Activated naive CD8-positive, alpha-beta T cell (primary cell): ENCODE measurements at regions not wholly inside any gene's neighbourhood (a gene's known extent, or its start where the extent isn't known, plus 50 kb on each side); places are given as distances from the start of the nearest gene placed in this dataset.
A peak's percentile ranks its signal among the peaks of the same experiment; 100 is the strongest.

Source experiments
- H3K27ac Mint-ChIP-seq: one replicate; pipeline ENCODE4 v1.8.0; 2021; ENCODE audit warnings: mixed read lengths
- H3K27me3 Mint-ChIP-seq: one replicate; pipeline ENCODE4 v1.8.0; 2021; ENCODE audit warnings: mixed read lengths
- H3K36me3 Mint-ChIP-seq: one replicate; pipeline ENCODE4 v1.8.0; 2021; ENCODE audit warnings: mixed read lengths
- H3K4me1 Mint-ChIP-seq: one replicate; pipeline ENCODE4 v1.8.0; 2021; ENCODE audit warnings: low read depth, mixed read lengths
- H3K4me3 Mint-ChIP-seq: one replicate; pipeline ENCODE4 v1.8.0; 2021; ENCODE audit warnings: mild to moderate bottlenecking, mixed read lengths
- H3K9me3 Mint-ChIP-seq: one replicate; pipeline ENCODE4 v1.8.0; 2021; ENCODE audit warnings: low read depth, mixed read lengths

DNA sequence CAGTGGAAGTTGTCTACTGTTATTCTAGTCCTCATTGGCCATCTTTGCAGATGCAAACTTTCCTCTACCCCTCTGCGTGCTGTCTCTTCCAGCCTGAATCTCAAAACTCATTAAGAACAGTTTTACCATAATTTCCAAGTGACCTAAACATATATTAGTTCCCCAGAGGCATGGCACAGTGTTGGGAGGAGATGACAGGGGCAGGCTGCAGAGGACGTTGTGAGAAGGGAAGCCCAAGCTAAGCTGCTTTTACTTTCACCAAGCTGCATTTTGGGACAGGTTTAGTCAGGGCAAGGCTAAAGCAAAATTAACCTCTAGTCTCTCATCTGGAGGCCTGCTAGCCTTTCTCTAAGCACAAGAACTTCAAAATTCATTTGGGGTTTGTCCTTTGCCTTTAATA, 318.6 kb upstream of the SATB1 start:
- H3K4me3 Mint-ChIP-seq: peak overlapping the region; percentile 63
- H3K36me3 Mint-ChIP-seq: peaks cover 3% of the 10 kb centered on the region
- peak overlapping the region; percentile 96 for H3K27ac Mint-ChIP-seq
- H3K27me3 Mint-ChIP-seq: no peaks in the 10 kb centered on the region
- H3K4me1 Mint-ChIP-seq: peaks cover 72% of the 10 kb centered on the region
- no peaks in the 10 kb centered on the region for H3K9me3 Mint-ChIP-seq

DNA sequence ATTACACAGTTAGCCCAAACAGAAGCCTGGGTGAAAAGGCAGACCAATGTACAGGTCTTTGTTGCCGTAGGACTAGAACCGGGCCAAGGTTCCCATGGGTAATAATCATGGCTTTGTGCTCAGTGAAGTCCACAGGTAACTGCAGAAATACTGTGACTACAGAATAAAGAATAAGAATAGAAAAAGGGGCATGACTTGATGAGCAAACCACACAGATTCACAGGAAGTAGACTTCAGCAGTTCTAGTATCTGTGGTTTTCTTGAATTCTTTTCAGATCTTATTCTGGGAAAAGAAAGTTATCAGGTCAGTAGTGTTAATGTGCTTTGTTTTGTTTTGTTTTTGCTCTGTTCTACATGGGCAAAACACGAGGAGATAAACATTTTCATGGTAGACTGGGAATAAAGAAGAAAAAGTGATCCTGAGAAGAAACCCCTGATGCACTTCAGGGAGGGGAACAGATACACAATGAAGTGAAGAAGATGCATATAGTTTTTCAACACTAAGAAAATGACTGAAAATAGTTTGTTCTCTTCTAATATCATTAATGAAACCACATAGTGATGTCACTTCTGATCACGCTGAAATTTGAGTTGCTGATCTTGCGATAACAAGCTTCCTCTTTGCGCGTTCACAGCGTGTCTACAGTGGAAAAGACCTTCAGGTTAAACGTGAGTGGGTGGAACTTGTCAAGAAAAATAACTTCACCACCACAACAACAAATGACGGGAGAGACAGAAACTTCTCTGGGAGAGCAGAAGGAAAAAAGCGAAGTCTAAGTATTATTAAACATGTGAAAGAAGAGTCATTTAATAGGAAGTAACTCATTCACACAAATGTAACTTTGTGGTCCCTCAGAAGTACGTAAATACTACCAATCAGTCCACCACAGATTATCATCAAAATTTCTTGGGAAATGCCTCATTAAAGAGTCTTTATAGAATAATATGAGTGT, 315.8 kb upstream of the SATB1 start:
- peaks cover 9% of the 10 kb centered on the region for H3K36me3 Mint-ChIP-seq
- peak overlapping the region; percentile 85 for H3K4me3 Mint-ChIP-seq
- H3K9me3 Mint-ChIP-seq: no peaks in the 10 kb centered on the region
- H3K4me1 Mint-ChIP-seq: peaks cover 83% of the 10 kb centered on the region
- H3K27me3 Mint-ChIP-seq: no peaks in the 10 kb centered on the region
- H3K27ac Mint-ChIP-seq: peak overlapping the region; percentile 97

DNA sequence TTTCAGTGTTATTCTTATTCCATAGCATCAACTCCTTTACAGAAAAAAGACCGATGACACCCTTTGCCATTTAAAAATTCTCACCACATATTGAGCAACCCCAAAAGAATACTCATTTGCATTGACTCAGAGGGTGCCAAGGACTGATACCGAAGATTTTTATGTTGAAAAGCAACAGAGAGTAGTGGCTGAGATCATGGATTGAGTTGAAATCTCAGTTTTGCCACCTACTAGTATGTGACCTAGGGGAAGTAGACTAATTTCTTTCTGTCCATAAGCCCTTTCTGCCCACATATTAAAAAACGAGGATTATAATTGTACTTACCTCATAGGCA, 313.9 kb upstream of the SATB1 start:
- H3K27me3 Mint-ChIP-seq: no peaks in the 10 kb centered on the region
- H3K36me3 Mint-ChIP-seq: peaks cover 6% of the 10 kb centered on the region
- H3K4me3 Mint-ChIP-seq: peak overlapping the region; percentile 67
- H3K9me3 Mint-ChIP-seq: no peaks in the 10 kb centered on the region
- peaks cover 69% of the 10 kb centered on the region for H3K4me1 Mint-ChIP-seq
- peak overlapping the region; percentile 97 for H3K27ac Mint-ChIP-seq

DNA sequence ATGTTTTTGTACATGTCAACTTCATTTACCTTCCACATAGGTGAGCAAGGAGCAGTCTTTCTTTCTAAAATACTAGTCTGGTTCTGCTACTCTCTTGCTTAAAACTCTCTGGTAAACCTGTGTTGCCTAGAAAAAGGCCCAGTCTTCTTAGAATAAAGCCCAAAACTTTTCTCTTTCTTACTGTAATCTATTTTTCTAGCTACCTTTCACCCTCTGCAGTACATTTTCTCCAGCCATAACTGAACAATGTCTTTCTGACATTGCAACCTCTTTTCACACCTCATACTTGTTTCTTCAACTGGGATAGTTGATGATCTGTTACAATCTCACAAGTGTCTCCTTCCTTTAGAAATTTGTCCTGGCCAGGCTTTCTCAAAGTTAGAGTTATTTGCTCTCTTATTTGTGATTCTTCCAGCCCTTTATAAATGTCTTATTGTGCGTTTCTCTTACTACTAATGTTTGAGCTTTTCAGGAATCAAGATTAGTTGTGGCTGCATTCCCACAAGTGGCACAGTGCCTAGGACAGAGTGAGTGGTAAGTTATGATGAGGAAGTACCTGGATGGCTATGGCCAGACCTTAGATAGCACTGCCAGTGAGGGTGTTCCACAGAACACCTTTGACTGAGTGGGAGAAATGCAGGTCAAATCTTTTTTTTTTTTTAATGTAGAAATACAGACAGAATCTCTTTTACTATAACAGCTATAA, 313.4 kb upstream of the SATB1 start:
- H3K27me3 Mint-ChIP-seq: no peaks in the 10 kb centered on the region
- peaks cover 6% of the 10 kb centered on the region for H3K36me3 Mint-ChIP-seq
- peak overlapping the region; percentile 95 for H3K27ac Mint-ChIP-seq
- H3K9me3 Mint-ChIP-seq: no peaks in the 10 kb centered on the region
- peak overlapping the region; percentile 67 for H3K4me3 Mint-ChIP-seq
- peaks cover 63% of the 10 kb centered on the region for H3K4me1 Mint-ChIP-seq

DNA sequence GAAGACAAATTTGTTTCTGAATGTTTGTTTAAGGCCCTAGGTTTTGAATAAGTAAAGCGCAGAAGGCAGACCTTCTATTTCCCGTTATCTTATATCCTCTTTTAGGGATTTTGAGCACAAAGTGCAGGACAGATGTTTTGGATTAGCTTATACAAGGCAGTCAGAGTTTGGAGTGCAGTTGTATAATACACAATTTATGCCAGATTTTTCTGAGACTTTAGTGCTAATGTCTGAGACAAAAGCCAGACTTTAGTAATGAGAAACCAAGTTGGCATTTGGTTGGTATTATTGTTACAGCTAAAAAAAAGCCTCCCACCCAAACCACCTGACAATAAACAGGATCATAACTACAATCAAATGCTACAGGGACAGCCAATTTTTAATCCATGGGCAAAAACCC, 309.9 kb upstream of the SATB1 start:
- no peak overlapping the region for H3K4me3 Mint-ChIP-seq
- H3K27ac Mint-ChIP-seq: no peak overlapping the region
- peaks cover 55% of the 10 kb centered on the region for H3K4me1 Mint-ChIP-seq
- no peaks in the 10 kb centered on the region for H3K27me3 Mint-ChIP-seq
- no peaks in the 10 kb centered on the region for H3K9me3 Mint-ChIP-seq
- peaks cover 6% of the 10 kb centered on the region for H3K36me3 Mint-ChIP-seq

DNA sequence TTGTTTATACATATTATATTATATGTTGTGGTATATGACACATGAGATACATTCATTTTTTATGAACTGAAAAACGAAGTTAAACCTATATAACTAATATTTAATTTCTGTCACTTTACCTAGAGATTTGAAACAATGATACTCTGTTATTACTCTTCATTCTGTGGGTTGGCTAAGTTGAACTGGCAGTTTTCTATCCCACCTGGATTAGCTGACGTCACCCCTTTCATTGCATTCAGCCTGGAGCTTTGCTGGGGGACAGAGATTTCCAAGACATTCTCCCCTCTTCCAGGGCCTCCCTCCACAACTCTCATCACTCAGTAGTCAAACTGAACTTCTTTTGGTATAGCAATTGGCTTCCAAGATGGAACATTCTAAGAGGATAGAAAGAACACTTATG, 309.2 kb upstream of the SATB1 start:
- Mint-ChIP-seq H3K27ac (no peak overlapping the region), H3K4me1 (peaks cover 49% of the 10 kb centered on the region), H3K27me3 (no peaks in the 10 kb centered on the region), H3K36me3 (peaks cover 6% of the 10 kb centered on the region), H3K9me3 (no peaks in the 10 kb centered on the region), H3K4me3 (no peak overlapping the region)

DNA sequence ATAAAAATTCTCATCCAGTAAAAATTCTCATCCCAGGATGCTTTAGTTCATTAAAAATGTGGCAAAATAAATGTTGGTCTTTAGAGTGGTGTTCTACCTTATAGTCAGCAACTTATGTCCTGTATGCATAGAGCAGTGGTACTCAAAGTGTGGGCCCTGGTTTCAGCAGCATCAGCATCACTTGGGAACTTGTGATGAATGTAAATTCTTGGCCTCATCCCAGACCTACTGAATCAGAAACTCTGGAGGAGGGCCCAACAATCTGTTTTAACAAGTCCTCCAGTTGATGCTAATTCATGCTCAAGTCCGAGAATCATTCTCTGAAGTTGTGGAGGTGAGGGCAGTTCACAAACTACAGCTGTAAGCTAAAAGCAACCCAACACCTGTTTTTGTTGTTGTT, 307.3 kb upstream of the SATB1 start:
- Mint-ChIP-seq H3K27ac (no peak overlapping the region), H3K4me3 (no peak overlapping the region), H3K9me3 (no peaks in the 10 kb centered on the region), H3K4me1 (peaks cover 46% of the 10 kb centered on the region), H3K27me3 (no peaks in the 10 kb centered on the region), H3K36me3 (peaks cover 3% of the 10 kb centered on the region)

DNA sequence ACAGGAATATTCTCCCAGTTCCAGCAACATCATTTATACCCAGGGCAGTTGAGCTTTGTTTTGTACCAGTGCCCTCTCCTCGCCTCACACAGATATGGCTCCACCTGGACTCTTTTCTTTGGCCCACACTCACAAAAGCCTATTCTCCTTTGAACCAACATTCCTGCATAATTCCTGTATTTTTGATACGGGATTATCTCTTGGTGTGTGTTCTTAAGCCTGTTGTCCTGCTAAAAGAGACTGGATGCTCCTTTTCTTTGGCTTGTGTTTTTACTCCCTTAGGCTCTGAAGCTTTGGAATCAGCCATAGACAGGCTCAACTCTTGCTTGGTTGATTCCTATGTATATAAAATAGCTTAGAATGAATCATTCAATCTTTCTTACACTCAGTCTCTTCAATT, 305.4 kb upstream of the SATB1 start:
- Mint-ChIP-seq H3K36me3 (peaks cover 5% of the 10 kb centered on the region), H3K9me3 (no peaks in the 10 kb centered on the region)

DNA sequence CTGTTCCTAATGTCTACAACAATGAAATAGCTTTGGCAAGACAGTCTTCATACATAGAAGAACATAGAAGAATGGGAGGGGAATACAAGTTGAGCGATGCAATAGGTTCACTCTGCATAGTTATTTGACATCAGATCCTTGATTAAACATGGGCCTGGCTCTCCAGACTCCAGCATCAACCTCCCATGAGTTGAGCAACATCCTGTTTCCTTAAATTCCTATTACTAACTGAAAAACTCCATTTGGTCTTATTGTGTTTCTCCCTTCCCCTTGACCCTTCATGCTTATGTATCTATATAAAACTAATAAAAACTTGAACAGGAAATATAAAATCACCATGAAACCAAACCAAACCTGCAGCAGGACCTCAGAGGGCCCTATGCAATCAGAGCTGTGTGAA, 304.5 kb upstream of the SATB1 start:
- H3K27ac Mint-ChIP-seq: no peak overlapping the region
- H3K27me3 Mint-ChIP-seq: no peaks in the 10 kb centered on the region
- H3K9me3 Mint-ChIP-seq: no peaks in the 10 kb centered on the region
- H3K4me1 Mint-ChIP-seq: peaks cover 64% of the 10 kb centered on the region
- H3K4me3 Mint-ChIP-seq: no peak overlapping the region
- peaks cover 5% of the 10 kb centered on the region for H3K36me3 Mint-ChIP-seq

More for the DNA sequence above, 305.4 kb upstream of the SATB1 start:
- H3K27me3 Mint-ChIP-seq: no peaks in the 10 kb centered on the region
- H3K4me1 Mint-ChIP-seq: peaks cover 58% of the 10 kb centered on the region
- H3K27ac Mint-ChIP-seq: peak overlapping the region; percentile 23
- H3K4me3 Mint-ChIP-seq: no peak overlapping the region

DNA sequence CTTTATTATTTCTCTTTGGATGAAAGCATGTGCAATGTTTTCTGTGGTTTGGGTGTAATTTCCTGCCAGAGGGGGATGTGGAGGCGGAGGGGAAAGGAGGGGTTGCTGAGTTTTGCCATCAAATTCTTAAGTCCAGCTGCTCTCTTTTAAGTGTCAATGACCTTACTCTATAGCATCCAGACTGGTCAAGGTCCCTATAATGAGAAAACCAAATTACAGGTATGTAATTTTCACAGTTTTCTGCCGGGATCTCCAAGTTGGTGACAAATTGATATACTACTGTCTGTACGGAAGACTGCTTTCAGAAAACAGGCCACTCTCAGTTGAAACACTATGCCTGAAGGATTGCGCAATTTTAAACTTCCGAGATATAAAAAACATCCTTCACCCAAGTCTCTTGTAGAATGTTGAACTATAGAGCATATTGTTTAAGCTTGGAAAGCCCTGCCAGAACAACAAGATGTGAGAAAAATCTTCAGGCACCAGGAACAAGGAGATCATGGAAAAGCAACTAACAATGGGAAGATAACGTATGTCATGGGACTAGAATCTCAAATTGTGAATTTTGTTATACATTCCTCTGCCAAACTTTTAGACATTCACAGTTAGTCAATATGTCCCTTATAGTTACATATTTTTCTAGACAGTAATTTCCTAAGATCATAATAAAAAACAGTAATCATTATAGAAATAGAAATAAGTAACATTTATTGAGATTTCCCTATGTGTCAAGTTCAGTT, 300.7 kb upstream of the SATB1 start:
- Mint-ChIP-seq H3K4me3 (peak overlapping the region; percentile 73), H3K27me3 (no peaks in the 10 kb centered on the region), H3K36me3 (peaks cover 5% of the 10 kb centered on the region), H3K4me1 (peaks cover 74% of the 10 kb centered on the region), H3K27ac (peak overlapping the region; percentile 95), H3K9me3 (no peaks in the 10 kb centered on the region)

DNA sequence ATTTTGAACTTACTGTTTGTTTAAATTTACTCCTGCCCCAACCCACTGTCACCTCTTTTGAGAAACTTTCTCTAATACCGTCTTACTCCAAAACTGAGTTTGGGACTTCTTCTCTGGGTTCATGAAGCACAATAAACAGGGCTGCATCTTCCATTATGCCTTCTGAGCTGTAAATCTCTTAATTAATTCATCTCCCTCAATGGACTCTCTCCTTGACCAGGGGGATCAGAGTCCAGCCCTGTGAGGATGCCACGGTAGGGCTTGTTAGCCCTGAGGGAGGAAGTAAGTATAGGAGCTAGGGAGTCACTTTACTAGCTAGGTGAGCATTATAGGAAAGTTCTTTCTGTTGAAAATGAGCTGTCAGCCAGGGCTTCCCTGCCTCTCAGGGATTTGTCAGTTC, 299.3 kb upstream of the SATB1 start:
- peaks cover 71% of the 10 kb centered on the region for H3K4me1 Mint-ChIP-seq
- H3K36me3 Mint-ChIP-seq: peaks cover 9% of the 10 kb centered on the region
- H3K9me3 Mint-ChIP-seq: no peaks in the 10 kb centered on the region
- H3K27me3 Mint-ChIP-seq: no peaks in the 10 kb centered on the region
- peak overlapping the region; percentile 95 for H3K27ac Mint-ChIP-seq
- H3K4me3 Mint-ChIP-seq: peak overlapping the region; percentile 73

DNA sequence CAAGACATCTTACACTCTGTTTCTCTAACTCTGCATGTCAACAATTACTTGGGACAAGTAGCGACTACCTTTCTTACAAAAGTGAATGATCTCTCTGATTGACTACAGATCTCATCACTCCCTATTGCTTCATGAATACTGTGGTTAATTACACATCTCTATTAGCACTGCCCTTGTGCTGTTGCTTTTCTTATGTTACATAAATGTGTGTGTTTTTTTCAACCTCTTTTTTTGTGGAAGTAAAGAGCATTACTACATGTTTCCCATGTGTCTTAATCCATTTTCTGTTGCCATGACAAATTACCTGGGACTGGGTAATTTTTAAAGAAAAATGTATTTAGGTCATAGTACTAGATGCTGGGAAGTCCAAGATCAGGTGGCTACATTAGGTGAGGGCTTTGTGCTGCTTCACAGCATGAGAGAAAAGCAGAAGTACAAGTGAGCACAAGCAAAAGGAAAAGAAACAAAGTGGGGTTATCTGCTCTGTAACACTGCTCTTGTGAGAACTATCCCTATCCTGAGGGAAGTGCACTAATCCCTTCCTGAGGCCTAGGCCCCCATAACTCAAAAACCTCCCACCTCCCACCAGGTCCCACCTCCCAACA, 298.2 kb upstream of the SATB1 start:
- H3K36me3 Mint-ChIP-seq: peaks cover 14% of the 10 kb centered on the region
- H3K27me3 Mint-ChIP-seq: no peaks in the 10 kb centered on the region
- peaks cover 4% of the 10 kb centered on the region for H3K9me3 Mint-ChIP-seq
- peaks cover 74% of the 10 kb centered on the region for H3K4me1 Mint-ChIP-seq
- H3K27ac Mint-ChIP-seq: peak overlapping the region; percentile 95
- H3K4me3 Mint-ChIP-seq: peak overlapping the region; percentile 25

DNA sequence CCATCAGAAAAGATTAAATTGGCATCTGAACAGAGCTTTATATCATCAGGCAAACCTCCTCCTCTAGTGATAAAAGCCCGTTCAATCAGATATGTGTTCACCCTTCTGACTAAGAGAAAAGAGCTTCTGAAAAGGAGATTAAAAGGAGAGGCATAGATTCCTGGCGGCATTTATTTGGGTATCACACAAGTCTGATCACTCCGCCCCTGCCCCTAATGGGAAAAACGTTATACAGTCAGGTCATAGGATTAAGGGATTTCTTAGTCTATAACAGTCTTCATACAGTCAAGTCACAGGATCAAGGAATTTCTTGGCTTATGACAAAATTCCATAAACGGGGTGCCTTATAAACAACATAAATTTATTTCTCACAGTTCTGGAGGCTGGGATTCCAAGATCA, 295.4 kb upstream of the SATB1 start:
- H3K4me3 Mint-ChIP-seq: no peak overlapping the region
- H3K36me3 Mint-ChIP-seq: peaks cover 15% of the 10 kb centered on the region
- H3K27ac Mint-ChIP-seq: peak overlapping the region; percentile 38
- no peaks in the 10 kb centered on the region for H3K27me3 Mint-ChIP-seq
- H3K9me3 Mint-ChIP-seq: peaks cover 7% of the 10 kb centered on the region
- H3K4me1 Mint-ChIP-seq: peaks cover 74% of the 10 kb centered on the region

DNA sequence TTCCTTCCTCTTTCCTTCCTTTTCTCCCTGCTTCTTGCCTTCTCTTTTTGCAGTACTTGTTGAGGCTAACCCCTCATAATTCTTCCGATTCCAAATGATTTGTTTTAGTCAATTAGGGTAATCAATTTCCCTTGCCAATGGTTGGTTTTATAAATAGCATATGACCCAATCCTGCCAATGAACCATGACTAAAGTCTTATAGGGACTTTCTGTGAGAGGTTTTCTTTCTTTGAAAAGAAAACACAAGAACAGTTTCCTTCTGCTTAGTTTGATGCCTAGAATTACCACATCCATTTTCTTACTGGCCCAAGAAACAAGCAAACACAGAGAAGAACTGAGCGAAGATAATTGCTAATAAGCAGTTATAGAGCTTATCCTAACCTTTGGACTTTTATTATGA, 292.5 kb upstream of the SATB1 start:
- no peaks in the 10 kb centered on the region for H3K27me3 Mint-ChIP-seq
- peak overlapping the region; percentile 71 for H3K4me3 Mint-ChIP-seq
- peaks cover 7% of the 10 kb centered on the region for H3K9me3 Mint-ChIP-seq
- peaks cover 69% of the 10 kb centered on the region for H3K4me1 Mint-ChIP-seq
- H3K27ac Mint-ChIP-seq: peak overlapping the region; percentile 96
- peaks cover 15% of the 10 kb centered on the region for H3K36me3 Mint-ChIP-seq
